Spleen (tissue), 11 donors: ENCODE measurements at regions not wholly inside any gene's neighbourhood (a gene's known extent, or its start where the extent isn't known, plus 50 kb on each side); places are given as distances from the start of the nearest gene placed in this dataset.

ENCODE experiments used
- DNase-seq: peaks from one replicate; pipeline ENCODE4 v3.0.0-alpha.2; 2020
- H3K27ac ChIP-seq, 8 donors: fragments of 200-600 bp; sonication (generic) in 7 of 8; 1 replicate in 4 of 8; 2 replicates in 4 of 8; pipeline versions ENCODE4 v1.5.0 to v1.8.0; 2016 to 2021; ENCODE audit warnings: inconsistent platforms in 4 of 8, mild to moderate bottlenecking in 4 of 8, moderate library complexity in 1 of 8
- H3K27me3 ChIP-seq, 7 donors: fragments of 200-600 bp; sonication (generic) in 6 of 7; replicated peaks in 1 of 7; 1 replicate in 4 of 7; 2 replicates in 3 of 7; pipeline versions ENCODE4 v1.5.0 to v1.8.0; 2016 to 2021; ENCODE audit warnings: inconsistent platforms in 3 of 7, mild to moderate bottlenecking in 1 of 7
- H3K36me3 ChIP-seq, 6 donors: fragments of 200-600 bp; sonication (generic) in 5 of 6; 1 replicate in 4 of 6; 2 replicates in 2 of 6; pipeline versions ENCODE4 v1.5.0 to v1.8.0; 2016 to 2021; ENCODE audit warnings: inconsistent platforms in 2 of 6
- H3K4me1 ChIP-seq, 6 donors: fragments of 200-600 bp; sonication (generic) in 5 of 6; 1 replicate in 3 of 6; 2 replicates in 3 of 6; pipeline versions ENCODE4 v1.5.0 to v1.8.0; 2016 to 2021; ENCODE audit warnings: inconsistent platforms in 3 of 6
- H3K4me3 ChIP-seq, 8 donors: fragments of 200-600 bp; sonication (generic) in 7 of 8; 1 replicate in 4 of 8; 2 replicates in 4 of 8; pipeline versions ENCODE4 v1.5.0 to v1.8.0; 2016 to 2021; ENCODE audit warnings: inconsistent platforms in 4 of 8, mild to moderate bottlenecking in 4 of 8, moderate library complexity in 2 of 8
- H3K9me3 ChIP-seq, 8 donors: fragments of 200-600 bp; sonication (generic) in 7 of 8; 1 replicate in 4 of 8; 2 replicates in 4 of 8; pipeline versions ENCODE4 v1.5.0 to v1.8.0; 2016 to 2021; ENCODE audit warnings: inconsistent platforms in 4 of 8
- POLR2A ChIP-seq, 3 donors: fragments of 450-650 bp; IDR thresholded peaks; one replicate each; pipeline ENCODE4 v1.5.1; 2017; ENCODE audit warnings: antibody characterized with exemption in 3 of 3, mild to moderate bottlenecking in 1 of 3
- POLR2AphosphoS5 ChIP-seq, 3 donors: sonication (generic); formaldehyde crosslinking; IDR thresholded peaks; one replicate each; pipeline ENCODE4 v1.5.1; 2017; ENCODE audit warnings: antibody characterized with exemption in 3 of 3
- WGBS, 5 donors: extraction: QIAGEN DNeasy Blood & Tissue Kit in 3 of 5; methylation state at CpG; one replicate each; pipeline versions ENCODE4 v1.1.5 to v1.1.7; 2013 to 2018; 5-methylcytosine and 5-hydroxymethylcytosine counted together
- intact Hi-C: fragments of 100-400 bp; cut with DNase I; formaldehyde crosslinking; loops from one replicate; pipeline ENCODE4 v1.15.0; 2023; ENCODE audit warnings: low total_unique reads
- TF ChIP-seq, protein P1 (sequence below), 11 experiments: fragments of 200-600 bp in 7 of 11; fragments of 450-650 bp in 4 of 11; sonication (generic) in 4 of 11; IDR thresholded peaks in 8 of 11; conservative IDR thresholded peaks in 3 of 11; 1 replicate in 7 of 11; 2 replicates in 4 of 11; pipeline versions ENCODE4 v1.4.0 to v1.8.0; 2016 to 2021; ENCODE audit warnings: antibody characterized with exemption in 11 of 11, inconsistent platforms in 4 of 11, mild to moderate bottlenecking in 1 of 11
- donor health status: healthy with polysubstance abuse.
- donor health status: DM: no; HTN: no; CAD: no; lungs with moderate emphysema.
- donor health status: DM: no; HTN: no; CAD: no.
- donor health status: Bipolar disorder and iron deficiency.
- donor health status: healthy.
- donor health status: DM: no; HTN: no; CAD: no.
- donor health status: DM: yes; HTN: yes; CAD: no.

DNA sequence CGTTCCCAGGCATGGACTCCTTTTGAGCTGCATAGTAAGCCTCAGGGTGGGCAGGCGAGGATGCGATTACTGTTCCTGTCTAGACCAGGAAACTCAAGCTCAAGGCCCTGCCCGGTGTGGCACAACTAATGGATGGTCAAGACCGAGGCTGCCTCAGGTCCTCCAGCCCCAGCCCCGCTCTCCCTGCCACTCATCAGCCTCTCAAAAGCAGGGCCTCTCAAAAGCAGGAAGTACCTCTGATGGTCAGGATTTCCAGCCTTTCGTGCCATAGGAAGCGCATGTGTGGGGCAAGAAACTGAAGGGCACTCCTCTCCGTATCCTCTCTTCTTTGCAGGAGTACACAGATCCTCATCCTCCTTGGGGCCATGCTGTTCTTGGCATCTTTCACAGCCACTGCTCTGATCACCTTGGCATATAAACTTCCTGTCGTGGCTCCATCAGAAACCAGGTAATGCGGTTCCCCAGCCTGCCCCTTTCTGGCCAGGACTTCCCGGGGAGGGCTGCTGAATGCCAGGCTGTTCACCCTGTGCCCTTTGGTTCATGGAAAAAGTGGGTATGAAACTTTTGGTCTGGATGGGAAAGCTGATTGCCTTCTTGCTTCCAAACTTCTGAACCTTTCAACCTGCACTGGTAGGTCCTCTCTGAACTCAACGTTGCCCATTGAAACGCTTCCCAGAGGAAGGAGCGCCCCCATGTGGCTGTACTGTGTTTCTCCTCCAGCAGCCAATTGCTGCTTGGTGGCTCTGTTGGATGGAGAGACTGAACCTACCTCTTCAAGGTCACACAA is 82.8 kb upstream of the SEC11C start:
- TF ChIP-seq POLR2A (IDR thresholded peaks at IDR 0.05) (no peak), POLR2AphosphoS5 (IDR thresholded peaks at IDR 0.05) (no peak)
- TF ChIP-seq, protein P1, sequence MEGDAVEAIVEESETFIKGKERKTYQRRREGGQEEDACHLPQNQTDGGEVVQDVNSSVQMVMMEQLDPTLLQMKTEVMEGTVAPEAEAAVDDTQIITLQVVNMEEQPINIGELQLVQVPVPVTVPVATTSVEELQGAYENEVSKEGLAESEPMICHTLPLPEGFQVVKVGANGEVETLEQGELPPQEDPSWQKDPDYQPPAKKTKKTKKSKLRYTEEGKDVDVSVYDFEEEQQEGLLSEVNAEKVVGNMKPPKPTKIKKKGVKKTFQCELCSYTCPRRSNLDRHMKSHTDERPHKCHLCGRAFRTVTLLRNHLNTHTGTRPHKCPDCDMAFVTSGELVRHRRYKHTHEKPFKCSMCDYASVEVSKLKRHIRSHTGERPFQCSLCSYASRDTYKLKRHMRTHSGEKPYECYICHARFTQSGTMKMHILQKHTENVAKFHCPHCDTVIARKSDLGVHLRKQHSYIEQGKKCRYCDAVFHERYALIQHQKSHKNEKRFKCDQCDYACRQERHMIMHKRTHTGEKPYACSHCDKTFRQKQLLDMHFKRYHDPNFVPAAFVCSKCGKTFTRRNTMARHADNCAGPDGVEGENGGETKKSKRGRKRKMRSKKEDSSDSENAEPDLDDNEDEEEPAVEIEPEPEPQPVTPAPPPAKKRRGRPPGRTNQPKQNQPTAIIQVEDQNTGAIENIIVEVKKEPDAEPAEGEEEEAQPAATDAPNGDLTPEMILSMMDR (IDR thresholded peaks at IDR 0.05 in 8 of 11, conservative IDR thresholded peaks at IDR 0.05 in 3 of 11): peak in 10 of 11 experiments; percentile 55 to 91 (median 84)
- no peaks in the 10 kb centered on the region for H3K36me3 ChIP-seq
- no peak overlapping the region for H3K4me3 ChIP-seq
- peaks cover 0 to 13% (median 7%) of the 10 kb centered on the region in 6 donors for H3K4me1 ChIP-seq
- DNase-seq: peak; percentile 90
- intact Hi-C loops: loop anchor here (5.0 kb wide), 1 partner anchor 275 kb away; no protein-coding TSS in a partner anchor
- H3K9me3 ChIP-seq: no peaks in the 10 kb centered on the region
- peak overlapping the region in 1 of 8 donors; percentile 5 for H3K27ac ChIP-seq
- peaks cover 0 to under 1% (median 0%) of the 10 kb centered on the region in 7 donors for H3K27me3 ChIP-seq
- WGBS, 5 donors: 52 to 79% (median 63%) methylated on average over 15 of the region's 15 CpGs

GRCh38 chr18:59057493-59057795 is 82.2 kb upstream of the SEC11C start:
- H3K27me3 ChIP-seq: peaks cover 0 to 3% (median 0%) of the 10 kb centered on the region in 7 donors
- no peak overlapping the region for H3K4me3 ChIP-seq
- H3K36me3 ChIP-seq: no peaks in the 10 kb centered on the region
- no peak overlapping the region for H3K27ac ChIP-seq
- intact Hi-C loops: loop anchor here (5.0 kb wide), 1 partner anchor 275 kb away; no protein-coding TSS in a partner anchor
- H3K4me1 ChIP-seq: peaks cover 0 to 10% (median 7%) of the 10 kb centered on the region in 6 donors
- TF ChIP-seq, protein P1 (IDR thresholded peaks at IDR 0.05 in 8 of 11, conservative IDR thresholded peaks at IDR 0.05 in 3 of 11): peak in 3 of 11 experiments; percentile 4 to 50 (median 25)
- TF ChIP-seq POLR2AphosphoS5 (IDR thresholded peaks at IDR 0.05): no peak
- WGBS, 5 donors: 68 to 85% (median 81%) methylated on average over 4 of the region's 4 CpGs
- no peaks in the 10 kb centered on the region for H3K9me3 ChIP-seq
- DNase-seq: no peak

- Histone ChIP-seq H3K27me3 (peaks cover 0 to 8% (median 0%) of the 10 kb centered on the region in 7 donors), H3K4me1 (peaks cover 0 to 12% (median 7%) of the 10 kb centered on the region in 6 donors), H3K9me3 (no peaks in the 10 kb centered on the region), H3K4me3 (no peak overlapping the region), H3K27ac (no peak overlapping the region), H3K36me3 (no peaks in the 10 kb centered on the region)
- TF ChIP-seq, protein P1 (IDR thresholded peaks at IDR 0.05 in 8 of 11, conservative IDR thresholded peaks at IDR 0.05 in 3 of 11): no peak
- TF ChIP-seq POLR2A (IDR thresholded peaks at IDR 0.05): no peak
- no peak for TF ChIP-seq POLR2AphosphoS5 (IDR thresholded peaks at IDR 0.05)
- intact Hi-C loops: loop anchor here (5.0 kb wide), 1 partner anchor 276 kb away; no protein-coding TSS in a partner anchor
- 77 to 91% (median 83%) methylated on average over 4 of the region's 4 CpGs for WGBS, 5 donors
- DNase-seq: no peak
Measured at GRCh38 chr18:59057969-59058368, 81.7 kb upstream of the SEC11C start.

- Histone ChIP-seq H3K4me3 (no peak overlapping the region), H3K36me3 (no peaks in the 10 kb centered on the region), H3K9me3 (no peaks in the 10 kb centered on the region), H3K27me3 (peaks cover 0 to 17% (median 0%) of the 10 kb centered on the region in 7 donors), H3K27ac (no peak overlapping the region), H3K4me1 (peaks cover 0 to 22% (median 8%) of the 10 kb centered on the region in 6 donors)
- TF ChIP-seq POLR2A (IDR thresholded peaks at IDR 0.05) (no peak), POLR2AphosphoS5 (IDR thresholded peaks at IDR 0.05) (no peak)
- TF ChIP-seq, protein P1 (IDR thresholded peaks at IDR 0.05 in 8 of 11, conservative IDR thresholded peaks at IDR 0.05 in 3 of 11): no peak
- intact Hi-C loops: loop anchor here (5.0 kb wide), 1 partner anchor 277 kb away; no protein-coding TSS in a partner anchor
- WGBS, 5 donors: 89 to 97% (median 95%) methylated on average over 4 of the region's 4 CpGs
- no peak for DNase-seq
Measured at GRCh38 chr18:59059140-59059539, 80.5 kb upstream of the SEC11C start.
